Spleen (tissue), 3 donors: ENCODE measurements at regions not wholly inside any gene's neighbourhood (a gene's known extent, or its start where the extent isn't known, plus 50 kb on each side); places are given as distances from the start of the nearest gene placed in this dataset.

Experiments used
- POLR2A ChIP-seq, 3 donors: fragments of 450-650 bp; IDR thresholded peaks; one replicate each; pipeline ENCODE4 v1.5.1; 2017; ENCODE audit warnings: antibody characterized with exemption in 3 of 3, mild to moderate bottlenecking in 1 of 3
- POLR2AphosphoS5 ChIP-seq, 3 donors: sonication (generic); formaldehyde crosslinking; IDR thresholded peaks; one replicate each; pipeline ENCODE4 v1.5.1; 2017; ENCODE audit warnings: antibody characterized with exemption in 3 of 3

GRCh38 chr2:8255448-8255800 lies 426.4 kb upstream of the ID2 start:
- TF ChIP-seq POLR2A (IDR thresholded peaks at IDR 0.05) (no peak), POLR2AphosphoS5 (IDR thresholded peaks at IDR 0.05) (no peak)
